ENCODE measurements at regions not wholly inside any gene's neighbourhood (a gene's known extent, or its start where the extent isn't known, plus 50 kb on each side); places are given as distances from the start of the nearest gene placed in this dataset.

DNA sequence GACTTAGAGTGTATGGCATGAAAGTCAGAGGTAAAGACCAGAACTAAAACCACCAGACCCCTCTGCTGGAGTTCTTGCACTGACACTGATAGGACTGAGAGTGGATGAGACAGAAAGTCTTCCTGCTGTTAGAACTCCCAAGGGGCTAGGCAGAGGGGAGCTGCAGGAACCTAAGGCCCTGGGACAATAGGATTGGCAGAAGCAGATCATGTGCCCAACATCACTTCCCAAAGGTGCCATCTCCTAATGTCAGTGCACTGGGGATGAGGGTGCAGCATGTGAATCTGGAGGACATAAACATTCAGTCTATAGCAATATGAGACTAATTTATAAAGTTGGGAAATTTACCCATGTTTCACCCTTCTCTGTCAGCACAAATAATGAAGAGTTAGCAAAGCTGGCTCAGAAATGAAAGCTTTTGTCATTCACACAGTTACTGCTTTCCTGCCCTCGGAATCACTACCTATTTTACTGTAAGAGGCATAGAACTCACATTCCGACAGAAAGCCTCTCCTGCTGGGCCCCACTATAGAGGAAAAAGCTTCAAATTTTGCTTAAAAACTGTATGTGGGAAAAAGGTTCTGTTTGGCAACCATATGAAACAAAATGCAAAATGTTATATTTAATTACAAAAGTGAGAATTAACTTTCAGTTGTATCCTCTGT lies 49.9 kb upstream of the SSX2IP start:
- no peaks in the 10 kb centered on the region for H4K20me1 ChIP-seq (ENCODE audit: control insufficient read depth, insufficient read depth, low read depth, low read length)
- no peak overlapping the region for H3K4me2 ChIP-seq (ENCODE audit: low read length)
- H3K27me3 ChIP-seq (ENCODE audit: control insufficient read depth, low read length) = no peaks in the 10 kb centered on the region
- no peak overlapping the region for H3K4me3 ChIP-seq (ENCODE audit: low read length)
- TF ChIP-seq, protein P1, sequence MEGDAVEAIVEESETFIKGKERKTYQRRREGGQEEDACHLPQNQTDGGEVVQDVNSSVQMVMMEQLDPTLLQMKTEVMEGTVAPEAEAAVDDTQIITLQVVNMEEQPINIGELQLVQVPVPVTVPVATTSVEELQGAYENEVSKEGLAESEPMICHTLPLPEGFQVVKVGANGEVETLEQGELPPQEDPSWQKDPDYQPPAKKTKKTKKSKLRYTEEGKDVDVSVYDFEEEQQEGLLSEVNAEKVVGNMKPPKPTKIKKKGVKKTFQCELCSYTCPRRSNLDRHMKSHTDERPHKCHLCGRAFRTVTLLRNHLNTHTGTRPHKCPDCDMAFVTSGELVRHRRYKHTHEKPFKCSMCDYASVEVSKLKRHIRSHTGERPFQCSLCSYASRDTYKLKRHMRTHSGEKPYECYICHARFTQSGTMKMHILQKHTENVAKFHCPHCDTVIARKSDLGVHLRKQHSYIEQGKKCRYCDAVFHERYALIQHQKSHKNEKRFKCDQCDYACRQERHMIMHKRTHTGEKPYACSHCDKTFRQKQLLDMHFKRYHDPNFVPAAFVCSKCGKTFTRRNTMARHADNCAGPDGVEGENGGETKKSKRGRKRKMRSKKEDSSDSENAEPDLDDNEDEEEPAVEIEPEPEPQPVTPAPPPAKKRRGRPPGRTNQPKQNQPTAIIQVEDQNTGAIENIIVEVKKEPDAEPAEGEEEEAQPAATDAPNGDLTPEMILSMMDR (IDR thresholded peaks at IDR 0.05; ENCODE audit: low read depth, low read length, poor library complexity, severe bottlenecking) = no peak
- TF ChIP-seq EZH2phosphoT487 (IDR thresholded peaks at IDR 0.05; ENCODE audit: borderline replicate concordance, low read length) = no peak
- H3K4me1 ChIP-seq (ENCODE audit: control insufficient read depth, low read length) = no peaks in the 10 kb centered on the region
- H3F3A ChIP-seq (ENCODE audit: control insufficient read depth, insufficient read depth) = no peaks in the 10 kb centered on the region
- H3K36me3 ChIP-seq (ENCODE audit: control insufficient read depth, low read length) = no peaks in the 10 kb centered on the region
- no peak overlapping the region for H3K27ac ChIP-seq (ENCODE audit: low read depth, low read length)
- H3K79me2 ChIP-seq (ENCODE audit: control insufficient read depth, low read length) = no peaks in the 10 kb centered on the region
- no peaks in the 10 kb centered on the region for H3K9me2 ChIP-seq (replicated peaks; ENCODE audit: control insufficient read depth, low read length)
- no peaks in the 10 kb centered on the region for H3K9me3 ChIP-seq (ENCODE audit: control insufficient read depth, insufficient read depth, low read length)
